Umbilical cord (tissue), 1 donor: ENCODE measurements at regions not wholly inside any gene's neighbourhood (a gene's known extent, or its start where the extent isn't known, plus 50 kb on each side); places are given as distances from the start of the nearest gene placed in this dataset.
A peak's percentile ranks its signal among the peaks of the same experiment; 100 is the strongest.

Experiments used
- DNase-seq: peaks from one replicate; pipeline ENCODE4 v3.0.0-alpha.2; 2015; ENCODE audit warnings: low spot score

GRCh38 chr15:95898761-95899160 is 431.7 kb upstream of the NR2F2 start:
- DNase-seq, result no peak

GRCh38 chr15:95901271-95901670 is 429.2 kb upstream of the NR2F2 start:
- DNase-seq, result no peak

GRCh38 chr15:95902606-95903005 is 427.9 kb upstream of the NR2F2 start:
- DNase-seq, result no peak

GRCh38 chr15:95903352-95903751 is 427.1 kb upstream of the NR2F2 start:
- DNase-seq, result no peak

- no peak for DNase-seq
Measured at GRCh38 chr15:95910643-95911212, 419.8 kb upstream of the NR2F2 start.

- DNase-seq, result no peak
Measured at GRCh38 chr15:95911570-95912279, 418.8 kb upstream of the NR2F2 start.

- no peak for DNase-seq
Measured at GRCh38 chr15:95912280-95912625, 418.2 kb upstream of the NR2F2 start.

GRCh38 chr15:95912728-95913127 is 417.8 kb upstream of the NR2F2 start:
- DNase-seq, result no peak

GRCh38 chr15:95916568-95916967 is 413.9 kb upstream of the NR2F2 start:
- no peak for DNase-seq

GRCh38 chr15:95918525-95918924 is 412.0 kb upstream of the NR2F2 start:
- no peak for DNase-seq

- no peak for DNase-seq
Measured at GRCh38 chr15:95919460-95919859, 411.0 kb upstream of the NR2F2 start.

- DNase-seq, result no peak
Measured at GRCh38 chr15:95921404-95921803, 409.1 kb upstream of the NR2F2 start.

GRCh38 chr15:95922431-95922830 is 408.1 kb upstream of the NR2F2 start:
- DNase-seq, result no peak

- no peak for DNase-seq
Measured at GRCh38 chr15:95923792-95924191, 406.7 kb upstream of the NR2F2 start.

GRCh38 chr15:95928822-95929221 is 401.7 kb upstream of the NR2F2 start:
- no peak for DNase-seq

- DNase-seq, result peak; percentile 25
Measured at GRCh38 chr15:95929232-95929846, 401.2 kb upstream of the NR2F2 start.

GRCh38 chr15:95930659-95931375 is 399.7 kb upstream of the NR2F2 start:
- peak; percentile 93 for DNase-seq

- no peak for DNase-seq
Measured at GRCh38 chr15:95931619-95932018, 398.9 kb upstream of the NR2F2 start.

GRCh38 chr15:95932141-95932540 is 398.4 kb upstream of the NR2F2 start:
- no peak for DNase-seq

- DNase-seq, result peak; percentile 68
Measured at GRCh38 chr15:95932676-95933075, 397.8 kb upstream of the NR2F2 start.

- DNase-seq, result no peak
Measured at GRCh38 chr15:95935852-95936251, 394.6 kb upstream of the NR2F2 start.

GRCh38 chr15:95937128-95937528 is 393.4 kb upstream of the NR2F2 start:
- DNase-seq, result no peak
